ENCODE measurements at regions not wholly inside any gene's neighbourhood (a gene's known extent, or its start where the extent isn't known, plus 50 kb on each side); places are given as distances from the start of the nearest gene placed in this dataset.

DNA sequence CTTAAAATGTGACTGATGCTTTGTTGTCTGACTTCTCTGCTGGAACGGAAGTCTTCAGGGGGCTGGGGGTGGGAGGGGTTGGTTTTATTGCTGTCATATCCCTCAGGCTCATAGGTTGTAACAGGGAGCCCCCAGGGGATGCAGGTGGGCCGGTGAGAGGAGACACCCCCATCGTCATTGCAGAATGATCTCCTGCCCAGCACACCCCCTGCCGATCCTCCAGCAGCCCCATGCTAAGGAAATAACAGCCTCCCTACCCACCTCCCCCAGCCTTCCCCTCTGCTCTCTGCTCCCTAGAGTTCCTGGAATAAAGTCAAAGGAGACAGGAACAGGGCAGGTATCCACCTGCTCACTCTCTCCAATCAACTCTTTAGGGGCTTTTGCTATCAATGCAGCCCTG, 270.1 kb upstream of the TNRC6C start:
- TF ChIP-seq, protein P1, sequence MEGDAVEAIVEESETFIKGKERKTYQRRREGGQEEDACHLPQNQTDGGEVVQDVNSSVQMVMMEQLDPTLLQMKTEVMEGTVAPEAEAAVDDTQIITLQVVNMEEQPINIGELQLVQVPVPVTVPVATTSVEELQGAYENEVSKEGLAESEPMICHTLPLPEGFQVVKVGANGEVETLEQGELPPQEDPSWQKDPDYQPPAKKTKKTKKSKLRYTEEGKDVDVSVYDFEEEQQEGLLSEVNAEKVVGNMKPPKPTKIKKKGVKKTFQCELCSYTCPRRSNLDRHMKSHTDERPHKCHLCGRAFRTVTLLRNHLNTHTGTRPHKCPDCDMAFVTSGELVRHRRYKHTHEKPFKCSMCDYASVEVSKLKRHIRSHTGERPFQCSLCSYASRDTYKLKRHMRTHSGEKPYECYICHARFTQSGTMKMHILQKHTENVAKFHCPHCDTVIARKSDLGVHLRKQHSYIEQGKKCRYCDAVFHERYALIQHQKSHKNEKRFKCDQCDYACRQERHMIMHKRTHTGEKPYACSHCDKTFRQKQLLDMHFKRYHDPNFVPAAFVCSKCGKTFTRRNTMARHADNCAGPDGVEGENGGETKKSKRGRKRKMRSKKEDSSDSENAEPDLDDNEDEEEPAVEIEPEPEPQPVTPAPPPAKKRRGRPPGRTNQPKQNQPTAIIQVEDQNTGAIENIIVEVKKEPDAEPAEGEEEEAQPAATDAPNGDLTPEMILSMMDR (IDR thresholded peaks at IDR 0.05; ENCODE audit: insufficient read depth, low read length, missing control alignments) = no peak
- ChIA-PET POLR2A (no interaction called here), CTCF (no interaction called here)
- no peak for DNase-seq (ENCODE audit: low read depth, low spot score)
- no peak overlapping the region for H3K4me3 ChIP-seq (ENCODE audit: low read depth, low read length)

DNA sequence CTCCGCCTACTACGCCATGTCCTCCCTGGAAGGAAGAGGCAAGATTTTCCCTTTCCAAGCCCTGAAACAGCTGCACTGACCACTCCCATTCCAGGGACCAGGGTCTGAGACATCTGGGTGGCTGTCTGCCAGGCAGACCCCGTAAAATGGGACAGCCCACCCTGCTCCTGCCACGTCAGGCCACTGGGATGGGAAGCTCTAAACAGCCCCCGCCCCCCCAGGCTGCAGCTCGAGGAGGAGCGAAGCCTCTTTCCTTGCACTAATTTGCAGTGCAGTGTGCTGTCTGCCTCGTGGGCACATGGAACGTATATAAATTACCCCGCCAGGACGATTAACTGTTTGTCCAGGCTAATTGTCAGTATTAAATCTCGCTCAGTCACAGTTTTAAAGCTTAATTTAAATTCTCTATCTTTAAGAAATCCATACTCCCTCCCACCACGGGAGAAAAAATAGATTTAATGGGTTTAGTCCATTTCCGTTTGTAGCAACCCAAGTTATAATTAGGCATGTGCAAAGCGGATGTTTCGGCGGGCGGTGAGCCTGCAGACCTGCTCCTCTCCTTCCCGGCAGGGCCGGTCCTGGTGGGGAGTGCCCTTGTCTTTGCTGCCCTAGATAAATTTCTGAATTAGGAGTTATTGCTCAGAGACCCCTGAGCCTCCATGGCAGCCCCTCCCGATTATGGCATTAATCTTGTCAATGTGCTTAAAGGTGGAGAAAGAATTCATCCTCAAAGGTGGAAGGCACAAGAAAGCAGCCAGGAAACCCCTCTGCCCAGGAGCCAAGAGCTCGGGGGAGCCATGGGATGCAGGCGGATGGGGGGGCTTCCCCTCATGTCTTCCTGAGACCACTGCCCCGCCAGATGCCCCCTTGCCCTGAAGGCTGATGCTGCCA, 268.0 kb upstream of the TNRC6C start:
- no peak overlapping the region for H3K4me3 ChIP-seq (ENCODE audit: low read depth, low read length)

DNA sequence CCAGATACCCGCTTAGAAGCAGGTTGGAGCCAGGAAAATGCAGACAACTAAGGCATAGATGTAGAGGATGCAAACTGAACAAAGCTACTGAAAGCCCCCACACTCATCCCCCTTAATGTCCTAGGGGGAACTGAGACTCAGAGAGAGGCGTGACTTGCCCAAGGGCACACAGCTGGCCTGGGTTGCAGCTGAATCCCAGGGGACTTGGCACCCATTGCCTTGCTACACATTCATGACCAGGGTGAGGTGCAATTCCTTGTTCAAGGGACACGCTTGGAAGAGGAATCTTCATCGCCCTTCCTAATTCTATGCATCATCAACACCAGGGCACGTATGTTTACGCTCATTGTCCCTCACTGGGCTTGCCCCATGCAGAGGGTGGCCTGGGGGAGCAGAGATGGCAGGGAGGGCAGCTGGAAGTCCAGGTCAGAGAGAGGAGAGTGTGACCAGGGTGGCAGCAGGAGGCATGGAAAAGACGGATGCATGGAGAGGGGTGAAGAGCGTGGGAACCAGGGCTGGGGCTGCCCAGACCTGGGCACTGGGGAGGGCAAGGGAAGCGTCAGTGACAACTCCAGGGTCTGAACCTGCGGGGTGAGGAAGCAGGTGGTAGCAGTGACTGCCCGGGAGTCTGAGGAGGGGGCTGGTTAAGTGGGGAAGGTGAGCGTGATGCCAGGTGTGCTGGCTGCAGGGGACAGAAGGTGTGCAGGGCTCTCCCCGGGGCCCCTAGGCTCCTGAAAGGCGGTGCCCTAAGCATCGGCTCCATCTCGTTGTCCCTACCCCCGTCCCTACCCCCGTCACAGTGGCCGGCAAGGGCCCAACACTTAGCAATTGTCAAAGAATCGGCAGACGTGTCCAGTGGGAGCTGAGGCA, 267.1 kb upstream of the TNRC6C start:
- TF ChIP-seq, protein P1 (IDR thresholded peaks at IDR 0.05; ENCODE audit: insufficient read depth, low read length, missing control alignments) = no peak
- no peak overlapping the region for H3K4me3 ChIP-seq (ENCODE audit: low read depth, low read length)
- no peak for DNase-seq (ENCODE audit: low read depth, low spot score)
- ChIA-PET CTCF (no interaction called here), POLR2A (no interaction called here)

More for the DNA sequence above, 268.0 kb upstream of the TNRC6C start:
- TF ChIP-seq, protein P1 (IDR thresholded peaks at IDR 0.05; ENCODE audit: insufficient read depth, low read length, missing control alignments) = no peak
- DNase-seq (ENCODE audit: low read depth, low spot score) = no peak
- CTCF ChIA-PET = no interaction called here
- POLR2A ChIA-PET = interaction anchor here (0.7 kb wide), 1 partner anchor 47 kb away, joined by 3 read pairs; no protein-coding TSS in a partner anchor

DNA sequence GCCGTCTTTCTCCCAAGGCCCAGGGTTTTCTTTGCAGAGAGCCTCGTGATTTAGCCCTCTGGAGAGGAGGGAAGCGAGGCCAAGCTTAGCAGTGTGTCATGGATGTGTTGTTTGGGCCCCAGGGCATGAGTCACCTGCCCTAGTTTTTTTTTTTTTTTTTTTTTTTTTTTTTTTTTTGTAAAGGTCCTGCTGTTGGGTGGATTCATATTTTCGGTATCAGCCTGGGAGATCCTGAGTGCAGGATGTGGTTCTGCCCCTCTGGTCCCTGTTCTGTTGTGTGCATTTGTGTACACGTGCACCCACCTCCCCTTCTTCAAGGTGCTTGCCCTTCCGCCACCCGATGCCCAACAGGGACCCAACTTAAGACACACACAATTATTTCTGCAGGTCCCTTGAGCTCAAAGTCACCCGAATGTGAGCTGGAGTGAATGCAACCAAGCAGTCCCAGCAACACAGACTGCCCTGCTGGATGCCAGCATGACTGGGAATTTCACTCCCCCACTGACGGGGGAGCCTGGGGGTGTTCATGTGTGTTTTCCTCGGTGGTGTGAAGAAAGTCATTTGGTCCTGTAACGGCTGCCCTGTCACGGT, 265.8 kb upstream of the TNRC6C start:
- TF ChIP-seq, protein P1 (IDR thresholded peaks at IDR 0.05; ENCODE audit: insufficient read depth, low read length, missing control alignments) = no peak
- POLR2A ChIA-PET = no interaction called here
- H3K4me3 ChIP-seq (ENCODE audit: low read depth, low read length) = no peak overlapping the region
- DNase-seq (ENCODE audit: low read depth, low spot score) = no peak
- CTCF ChIA-PET = no interaction called here

DNA sequence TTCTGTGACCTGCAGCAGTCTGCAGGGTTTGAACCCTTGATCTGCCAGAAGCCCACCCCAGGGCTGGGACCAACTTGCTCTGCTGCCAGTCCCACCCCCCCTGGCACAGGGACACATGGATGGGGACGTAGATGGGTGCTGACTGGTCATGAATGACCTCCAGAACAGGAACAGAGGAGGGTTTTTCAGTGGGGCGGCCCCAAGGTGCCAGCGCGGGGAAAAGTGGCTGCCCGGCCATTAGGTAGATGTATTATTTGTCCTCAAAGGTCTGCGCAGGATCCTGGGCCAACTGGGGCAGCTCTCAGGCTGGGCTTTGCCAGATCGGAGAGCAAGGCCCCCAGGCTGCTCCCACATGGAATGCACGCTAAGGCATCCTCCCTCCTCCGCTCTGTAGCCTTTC, 265.2 kb upstream of the TNRC6C start:
- CTCF ChIA-PET = no interaction called here
- POLR2A ChIA-PET = no interaction called here
- DNase-seq (ENCODE audit: low read depth, low spot score) = no peak
- TF ChIP-seq, protein P1 (IDR thresholded peaks at IDR 0.05; ENCODE audit: insufficient read depth, low read length, missing control alignments) = no peak
- H3K4me3 ChIP-seq (ENCODE audit: low read depth, low read length) = no peak overlapping the region

DNA sequence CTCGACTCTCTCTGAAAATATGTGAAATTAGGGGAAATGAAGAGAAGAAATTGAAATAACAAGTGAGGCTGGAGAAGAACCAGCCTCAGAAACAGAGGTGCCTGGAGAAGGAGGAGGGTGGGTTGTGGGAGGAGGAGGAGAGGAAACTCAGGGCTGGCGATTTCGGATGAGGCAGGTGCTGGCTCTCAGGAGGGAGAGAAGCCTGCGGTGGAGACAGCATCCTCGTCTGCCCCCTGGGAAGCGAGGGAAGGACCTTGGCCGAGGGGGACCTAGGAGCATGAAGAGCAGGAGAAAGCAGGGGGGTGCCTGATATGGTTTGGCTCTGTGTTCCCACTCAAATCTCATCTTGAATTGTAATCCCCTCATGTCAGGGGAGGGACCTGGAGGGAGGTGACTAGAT, 264.7 kb upstream of the TNRC6C start:
- ChIA-PET POLR2A (no interaction called here), CTCF (no interaction called here)
- TF ChIP-seq, protein P1 (IDR thresholded peaks at IDR 0.05; ENCODE audit: insufficient read depth, low read length, missing control alignments) = no peak
- H3K4me3 ChIP-seq (ENCODE audit: low read depth, low read length) = no peak overlapping the region
- no peak for DNase-seq (ENCODE audit: low read depth, low spot score)

All from AG04449 (cell line).